Keratinocyte (primary cell): ENCODE measurements at regions not wholly inside any gene's neighbourhood (a gene's known extent, or its start where the extent isn't known, plus 50 kb on each side); places are given as distances from the start of the nearest gene placed in this dataset.
"Not testable (repeated sequence)": the region's sequence is repeated elsewhere in the genome, so short reads cannot be mapped to it uniquely, and the experiment has no call there.

ENCODE experiments used
- DNase-seq: peaks from one replicate; pipeline ENCODE4 v3.0.0-alpha.2; 2011; ENCODE audit warnings: low read depth, missing footprints, low spot score
- FAIRE-seq: peaks from 2 replicates; lab custom pipeline; 2011; peaks lifted over from hg19 to GRCh38; lab: Jason Lieb, UNC
- H2AFZ ChIP-seq: 2 replicates; pipeline ENCODE4 v1.6.0; 2012; ENCODE audit warnings: low read length, control low read depth, inconsistent platforms; ENCODE audit not compliant: control insufficient read depth
- H3K27ac ChIP-seq: 2 replicates; pipeline ENCODE4 v1.5.1; 2011; ENCODE audit warnings: low read length; ENCODE audit not compliant: control insufficient read depth, insufficient read depth
- H3K27me3 ChIP-seq: 3 replicates; pipeline ENCODE4 v1.6.0; 2011; ENCODE audit warnings: low read length; ENCODE audit not compliant: control insufficient read depth, insufficient read depth; ENCODE audit errors: extremely low read depth
- H3K36me3 ChIP-seq, 2 experiments: 2 replicates in 1 of 2; 3 replicates in 1 of 2; pipeline ENCODE4 v1.5.1; 2011; ENCODE audit warnings: low read length in 2 of 2, mild to moderate bottlenecking in 1 of 2; ENCODE audit not compliant: control insufficient read depth in 2 of 2, insufficient read depth in 2 of 2; ENCODE audit errors: extremely low read depth in 1 of 2
- H3K4me1 ChIP-seq: 3 replicates; pipeline ENCODE4 v1.5.1; 2011; ENCODE audit warnings: low read length; ENCODE audit not compliant: control insufficient read depth, insufficient read depth; ENCODE audit errors: extremely low read depth
- H3K4me2 ChIP-seq: 3 replicates; pipeline ENCODE4 v1.6.0; 2011; ENCODE audit warnings: low read depth, low read length; ENCODE audit not compliant: control insufficient read depth, insufficient read depth; ENCODE audit errors: extremely low read depth
- H3K4me3 ChIP-seq, 3 experiments: fragments of 200-600 bp in 1 of 3; sonication (generic) in 1 of 3; 2 replicates in 2 of 3; 3 replicates in 1 of 3; pipeline ENCODE4 v1.5.1; 2011 to 2016; ENCODE audit warnings: low read length in 3 of 3, mild to moderate bottlenecking in 3 of 3, control low read depth in 2 of 3, inconsistent platforms in 1 of 3, low read depth in 1 of 3, mixed read lengths in 1 of 3, mixed run types in 1 of 3, moderate library complexity in 1 of 3; ENCODE audit not compliant: control insufficient read depth in 2 of 3, insufficient read depth in 2 of 3; ENCODE audit errors: extremely low read depth in 1 of 3
- H3K79me2 ChIP-seq: 2 replicates; pipeline ENCODE4 v1.6.0; 2012; ENCODE audit warnings: low read length; ENCODE audit not compliant: control insufficient read depth, insufficient read depth
- H3K9ac ChIP-seq: 3 replicates; pipeline ENCODE4 v1.6.0; 2011; ENCODE audit warnings: low read length; ENCODE audit not compliant: control insufficient read depth, insufficient read depth; ENCODE audit errors: extremely low read depth
- H3K9me1 ChIP-seq: 3 replicates; pipeline ENCODE4 v1.6.0; 2011; ENCODE audit warnings: low read length; ENCODE audit not compliant: control insufficient read depth, insufficient read depth; ENCODE audit errors: extremely low read depth
- H3K9me3 ChIP-seq: 2 replicates; pipeline ENCODE4 v1.5.1; 2012; ENCODE audit warnings: low read depth, low read length; ENCODE audit not compliant: control insufficient read depth
- H4K20me1 ChIP-seq: 3 replicates; pipeline ENCODE4 v1.6.0; 2011; ENCODE audit warnings: low read length; ENCODE audit not compliant: control insufficient read depth, insufficient read depth; ENCODE audit errors: extremely low read depth
- EZH2 ChIP-seq: IDR thresholded peaks from one replicate; pipeline ENCODE4 v1.6.1; 2012; ENCODE audit warnings: inconsistent platforms, mild to moderate bottlenecking, low read length, moderate library complexity
- dilution Hi-C: fragments of 300-500 bp; cut with MboI; formaldehyde crosslinking; loops from one replicate; pipeline ENCODE4 v1.7.0; 2020; ENCODE audit warnings: low sequenced_read_pairs; ENCODE audit not compliant: extremely low pct_ligation_motif_present
- TF ChIP-seq, protein P1 (sequence below), 3 experiments: IDR thresholded peaks in 1 of 3; conservative IDR thresholded peaks in 1 of 3; optimal IDR thresholded peaks in 1 of 3; 2 replicates in 2 of 3; 3 replicates in 1 of 3; pipeline versions ENCODE3 to v1.5.1; 2011; ENCODE audit warnings: low read length in 3 of 3, mild to moderate bottlenecking in 3 of 3, moderate library complexity in 2 of 3, control low read depth in 1 of 3, inconsistent platforms in 1 of 3; ENCODE audit not compliant: insufficient read depth in 2 of 3; ENCODE audit errors: extremely low read depth in 1 of 3

DNA sequence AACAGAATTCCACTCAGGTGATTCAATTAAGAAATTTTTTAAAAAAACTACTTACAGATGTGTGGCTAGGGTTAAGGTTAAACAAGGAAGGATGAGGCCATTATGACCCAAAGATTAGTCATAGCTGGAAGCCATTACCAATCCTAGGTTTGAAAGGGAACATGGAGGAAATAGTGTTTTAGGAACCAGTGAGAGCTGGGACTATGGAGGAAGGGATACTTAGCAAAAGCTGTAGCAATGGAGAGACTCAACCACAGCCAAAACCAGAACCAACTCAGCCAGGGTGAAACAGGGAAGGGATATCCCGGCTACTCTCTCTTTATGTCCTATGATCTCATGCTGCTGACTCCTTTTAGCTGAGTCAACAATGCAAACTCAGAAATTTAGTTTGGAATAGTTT is 148.6 kb upstream of the CNKSR2 start:
- H3K4me1 ChIP-seq, result peaks cover 3% of the 10 kb centered on the region
- FAIRE-seq, result no peak
- no peaks in the 10 kb centered on the region for H3K27me3 ChIP-seq
- no peak for TF ChIP-seq EZH2
- TF ChIP-seq, protein P1, sequence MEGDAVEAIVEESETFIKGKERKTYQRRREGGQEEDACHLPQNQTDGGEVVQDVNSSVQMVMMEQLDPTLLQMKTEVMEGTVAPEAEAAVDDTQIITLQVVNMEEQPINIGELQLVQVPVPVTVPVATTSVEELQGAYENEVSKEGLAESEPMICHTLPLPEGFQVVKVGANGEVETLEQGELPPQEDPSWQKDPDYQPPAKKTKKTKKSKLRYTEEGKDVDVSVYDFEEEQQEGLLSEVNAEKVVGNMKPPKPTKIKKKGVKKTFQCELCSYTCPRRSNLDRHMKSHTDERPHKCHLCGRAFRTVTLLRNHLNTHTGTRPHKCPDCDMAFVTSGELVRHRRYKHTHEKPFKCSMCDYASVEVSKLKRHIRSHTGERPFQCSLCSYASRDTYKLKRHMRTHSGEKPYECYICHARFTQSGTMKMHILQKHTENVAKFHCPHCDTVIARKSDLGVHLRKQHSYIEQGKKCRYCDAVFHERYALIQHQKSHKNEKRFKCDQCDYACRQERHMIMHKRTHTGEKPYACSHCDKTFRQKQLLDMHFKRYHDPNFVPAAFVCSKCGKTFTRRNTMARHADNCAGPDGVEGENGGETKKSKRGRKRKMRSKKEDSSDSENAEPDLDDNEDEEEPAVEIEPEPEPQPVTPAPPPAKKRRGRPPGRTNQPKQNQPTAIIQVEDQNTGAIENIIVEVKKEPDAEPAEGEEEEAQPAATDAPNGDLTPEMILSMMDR (optimal IDR thresholded peaks at IDR 0.05 in 1 of 3, IDR thresholded peaks at IDR 0.05 in 1 of 3, conservative IDR thresholded peaks at IDR 0.05 in 1 of 3; ENCODE audit: extremely low read depth in 1 of 3, insufficient read depth in 2 of 3, low read length in 3 of 3), result no peak
- no peak overlapping the region for H3K27ac ChIP-seq
- DNase-seq, result no peak
- dilution Hi-C loops, result no loop called here
- H3K4me3 ChIP-seq, result no peak overlapping the region
- no peaks in the 10 kb centered on the region for H3K9me3 ChIP-seq
- H3K4me2 ChIP-seq, result no peak overlapping the region
- H4K20me1 ChIP-seq, result no peaks in the 10 kb centered on the region
- H2AFZ ChIP-seq, result peak overlapping the region; percentile 82
- H3K9me1 ChIP-seq, result no peaks in the 10 kb centered on the region
- no peaks in the 10 kb centered on the region for H3K36me3 ChIP-seq
- H3K9ac ChIP-seq, result no peak overlapping the region
- H3K79me2 ChIP-seq, result no peaks in the 10 kb centered on the region

DNA sequence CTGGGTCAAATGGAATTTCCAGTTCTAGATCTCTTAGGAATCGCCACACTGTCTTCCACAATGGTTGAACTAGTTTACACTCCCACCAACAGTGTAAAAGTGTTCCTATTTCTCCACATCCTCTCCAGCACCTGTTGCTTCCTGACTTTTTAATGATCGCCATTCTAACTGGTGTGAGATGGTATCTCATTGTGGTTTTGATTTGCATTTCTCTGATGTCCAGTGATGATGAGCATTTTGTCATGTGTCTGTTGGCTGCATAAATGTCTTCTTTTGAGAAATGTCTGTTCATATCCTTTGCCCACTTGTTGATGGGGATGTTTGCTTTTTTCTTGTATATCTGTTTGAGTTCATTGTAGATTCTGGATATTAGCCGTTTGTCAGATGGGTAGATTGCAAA is 145.2 kb upstream of the CNKSR2 start:
- H3K79me2 ChIP-seq, H2AFZ ChIP-seq, H3K9ac ChIP-seq, H4K20me1 ChIP-seq, H3K4me3 ChIP-seq, FAIRE-seq, dilution Hi-C loops, H3K9me3 ChIP-seq, H3K27me3 ChIP-seq, H3K4me2 ChIP-seq, H3K27ac ChIP-seq, H3K4me1 ChIP-seq, DNase-seq, H3K36me3 ChIP-seq, H3K9me1 ChIP-seq: not testable (repeated sequence)

DNA sequence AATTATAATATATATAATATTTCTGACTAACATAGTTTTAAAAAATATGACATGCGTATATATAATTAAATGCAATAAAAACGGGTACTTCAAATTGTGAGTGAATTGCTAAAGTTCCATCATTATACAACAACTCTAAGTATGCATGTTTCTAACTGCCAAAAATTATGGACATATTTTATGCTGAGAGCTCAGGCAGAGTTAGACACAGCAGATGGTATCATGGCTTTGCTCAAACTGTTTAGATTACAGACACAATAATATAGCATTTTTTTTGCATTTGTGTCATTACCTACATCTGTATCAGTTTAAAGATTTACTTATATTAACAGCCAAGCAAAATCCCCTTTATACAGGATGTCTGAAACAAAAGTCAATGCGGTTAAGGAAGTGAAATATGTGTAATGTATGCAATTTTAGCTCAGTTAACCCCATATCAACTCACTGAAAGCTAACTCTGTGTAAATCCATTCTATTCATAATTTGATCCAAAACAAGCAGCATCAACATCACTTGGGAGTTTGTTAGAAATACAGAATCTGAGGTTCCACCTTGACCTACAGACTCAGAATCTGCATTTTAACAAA is 119.1 kb upstream of the CNKSR2 start:
- DNase-seq, result no peak
- TF ChIP-seq, protein P1 (optimal IDR thresholded peaks at IDR 0.05 in 1 of 3, IDR thresholded peaks at IDR 0.05 in 1 of 3, conservative IDR thresholded peaks at IDR 0.05 in 1 of 3; ENCODE audit: extremely low read depth in 1 of 3, insufficient read depth in 2 of 3, low read length in 3 of 3), result no peak
- no peak for TF ChIP-seq EZH2
- Histone ChIP-seq H3K79me2 (no peaks in the 10 kb centered on the region), H4K20me1 (no peaks in the 10 kb centered on the region), H3K4me2 (no peak overlapping the region), H3K27me3 (no peaks in the 10 kb centered on the region), H3K27ac (no peak overlapping the region), H3K4me3 (no peak overlapping the region), H3K4me1 (no peaks in the 10 kb centered on the region), H2AFZ (no peak overlapping the region), H3K9me3 (no peaks in the 10 kb centered on the region), H3K36me3 (no peaks in the 10 kb centered on the region), H3K9ac (no peak overlapping the region), H3K9me1 (no peaks in the 10 kb centered on the region)
- FAIRE-seq, result no peak
- dilution Hi-C loops, result no loop called here
